Esophagus muscularis mucosa (tissue), 4 donors: ENCODE measurements at regions not wholly inside any gene's neighbourhood (a gene's known extent, or its start where the extent isn't known, plus 50 kb on each side); places are given as distances from the start of the nearest gene placed in this dataset.

Experiments
- DNase-seq: peaks from one replicate; pipeline ENCODE4 v3.0.0-alpha.2; 2017; ENCODE audit errors: extremely low spot score
- H3K27ac ChIP-seq, 4 donors: fragments of 200-600 bp; sonication (generic); replicated peaks in 1 of 4; 1 replicate in 3 of 4; 2 replicates in 1 of 4; pipeline ENCODE4 v1.5.1; 2016 to 2019; ENCODE audit warnings: mild to moderate bottlenecking in 1 of 4
- H3K27me3 ChIP-seq, 4 donors: fragments of 200-600 bp; sonication (generic); one replicate each; pipeline versions ENCODE4 v1.5.1 to v1.6.0; 2016 to 2019
- H3K36me3 ChIP-seq, 4 donors: fragments of 200-600 bp; sonication (generic); one replicate each; pipeline ENCODE4 v1.5.1; 2016 to 2019
- H3K4me1 ChIP-seq, 4 donors: fragments of 200-600 bp; sonication (generic); one replicate each; pipeline ENCODE4 v1.5.1; 2016 to 2019
- H3K4me3 ChIP-seq, 4 donors: fragments of 200-600 bp; sonication (generic); 1 replicate in 2 of 4; 2 replicates in 2 of 4; pipeline ENCODE4 v1.5.1; 2016 to 2019; ENCODE audit warnings: mild to moderate bottlenecking in 4 of 4, moderate library complexity in 1 of 4
- H3K9me3 ChIP-seq, 4 donors: fragments of 200-600 bp; sonication (generic); 1 replicate in 3 of 4; 2 replicates in 1 of 4; pipeline ENCODE4 v1.5.1; 2016 to 2019
- CTCF ChIP-seq, 3 experiments: fragments of 200-600 bp in 2 of 3; fragments of 450-650 bp in 1 of 3; sonication (generic) in 2 of 3; IDR thresholded peaks; one replicate each; pipeline ENCODE4 v1.5.1; 2017 to 2019; ENCODE audit warnings: antibody characterized with exemption in 3 of 3, mild to moderate bottlenecking in 2 of 3, moderate library complexity in 1 of 3
- EP300 ChIP-seq: sonication (generic); formaldehyde crosslinking; IDR thresholded peaks from one replicate; pipeline ENCODE4 v1.6.1; 2017; ENCODE audit warnings: antibody characterized with exemption
- POLR2A ChIP-seq: fragments of 450-650 bp; IDR thresholded peaks from one replicate; pipeline ENCODE4 v1.6.1; 2017; ENCODE audit warnings: antibody characterized with exemption, moderate library complexity, mild to moderate bottlenecking, low read depth
- POLR2AphosphoS5 ChIP-seq, 2 donors: sonication (generic); formaldehyde crosslinking; IDR thresholded peaks; one replicate each; pipeline ENCODE4 v1.6.1; 2017; ENCODE audit warnings: antibody characterized with exemption in 2 of 2
- whole genome bisulfite sequencing: methylation state at CpG from one replicate; pipeline ENCODE4 v1.1.5; 2018; 5-methylcytosine and 5-hydroxymethylcytosine counted together
- intact Hi-C: fragments of 100-400 bp; cut with DNase I; formaldehyde crosslinking; loops from one replicate; pipeline ENCODE4 v1.15.1; 2023

- Histone ChIP-seq H3K36me3 (no peaks in the 10 kb centered on the region), H3K27me3 (peaks cover 0 to 24% (median 0%) of the 10 kb centered on the region in 4 donors), H3K27ac (no peak overlapping the region), H3K4me1 (no peaks in the 10 kb centered on the region), H3K4me3 (no peak overlapping the region), H3K9me3 (peaks cover 0 to 5% (median 2%) of the 10 kb centered on the region in 4 donors)
- intact Hi-C loops, result no loop called here
- DNase-seq, result no peak
- WGBS, result 85% methylated on average over 3 of the region's 3 CpGs
- TF ChIP-seq EP300, result no peak
- TF ChIP-seq POLR2AphosphoS5 (IDR thresholded peaks at IDR 0.05), result no peak
- TF ChIP-seq POLR2A, result no peak
- no peak for TF ChIP-seq CTCF (IDR thresholded peaks at IDR 0.05)
Observed at GRCh38 chr7:155927905-155928304, 115.6 kb upstream of the SHH start.

- H3K4me3 ChIP-seq, result no peak overlapping the region
- 83% methylated on average over 14 of the region's 14 CpGs for WGBS
- peaks cover 0 to 5% (median 2%) of the 10 kb centered on the region in 4 donors for H3K9me3 ChIP-seq
- H3K27ac ChIP-seq, result no peak overlapping the region
- TF ChIP-seq POLR2A, result no peak
- no peak for TF ChIP-seq POLR2AphosphoS5 (IDR thresholded peaks at IDR 0.05)
- no peak for TF ChIP-seq CTCF (IDR thresholded peaks at IDR 0.05)
- no peak for TF ChIP-seq EP300
- no peaks in the 10 kb centered on the region for H3K36me3 ChIP-seq
- H3K27me3 ChIP-seq, result peaks cover 0 to 15% (median 0%) of the 10 kb centered on the region in 4 donors
- intact Hi-C loops, result no loop called here
- DNase-seq, result no peak
- H3K4me1 ChIP-seq, result no peaks in the 10 kb centered on the region
Observed at GRCh38 chr7:155925682-155926081, 113.4 kb upstream of the SHH start.

DNA sequence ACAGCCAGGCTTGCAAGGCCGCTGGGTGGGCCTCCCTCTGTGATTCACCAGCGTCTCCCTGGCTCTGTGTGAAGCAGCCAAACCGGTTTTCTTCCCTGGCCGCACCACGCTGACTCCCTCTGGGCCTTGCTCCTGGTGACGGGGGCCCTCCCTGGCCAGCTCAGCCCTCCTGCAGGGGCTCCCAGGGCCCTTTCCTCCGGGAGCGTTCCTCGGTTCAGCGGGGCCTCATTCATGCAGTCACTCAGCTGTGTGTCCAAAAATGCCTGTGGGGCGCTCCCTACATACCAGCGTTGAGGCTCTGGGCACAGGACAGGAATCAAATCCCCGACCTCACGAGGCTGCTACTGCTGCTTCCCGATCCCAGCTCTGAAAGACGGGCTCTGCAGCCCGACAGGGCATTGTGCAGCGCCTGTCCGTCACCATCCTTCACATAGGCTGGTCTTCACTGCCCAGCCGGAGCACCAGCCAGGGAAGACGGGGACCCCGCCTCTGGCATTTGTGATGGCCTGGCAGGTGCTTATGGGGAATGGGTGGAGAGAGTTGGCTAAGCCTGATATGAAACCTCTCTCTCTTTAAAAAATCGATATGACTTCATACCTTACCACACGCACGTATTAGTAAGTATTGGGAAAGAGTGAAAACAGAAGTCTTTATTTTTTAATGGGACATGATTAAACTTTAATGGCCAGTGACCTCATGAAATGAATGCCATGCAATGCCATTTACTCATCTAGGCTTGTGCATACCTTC is 110.0 kb upstream of the SHH start:
- Histone ChIP-seq H3K27ac (no peak overlapping the region), H3K36me3 (no peaks in the 10 kb centered on the region), H3K27me3 (no peaks in the 10 kb centered on the region), H3K4me1 (peaks cover 0 to 20% (median 15%) of the 10 kb centered on the region in 4 donors), H3K9me3 (no peaks in the 10 kb centered on the region), H3K4me3 (no peak overlapping the region)
- intact Hi-C loops, result no loop called here
- no peak for DNase-seq
- no peak for TF ChIP-seq POLR2AphosphoS5 (IDR thresholded peaks at IDR 0.05)
- TF ChIP-seq POLR2A, result no peak
- TF ChIP-seq CTCF (IDR thresholded peaks at IDR 0.05), result no peak
- TF ChIP-seq EP300, result no peak
- whole genome bisulfite sequencing, result 80% methylated on average over 13 of the region's 25 CpGs

DNA sequence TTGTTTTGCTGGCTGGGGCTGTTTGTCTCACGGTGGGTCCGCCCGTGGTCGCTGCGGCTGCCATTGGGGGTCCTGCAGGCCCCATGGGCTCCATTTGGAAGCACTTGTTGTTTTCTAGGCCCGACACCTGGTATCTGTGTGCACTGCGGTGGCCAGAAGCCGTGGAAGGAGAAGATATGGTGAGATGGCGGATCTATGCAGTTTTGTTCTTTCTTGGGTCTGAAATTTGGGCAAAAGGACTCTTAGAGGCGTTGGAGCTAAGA is 109.5 kb upstream of the SHH start:
- H3K4me3 ChIP-seq, result no peak overlapping the region
- TF ChIP-seq CTCF (IDR thresholded peaks at IDR 0.05) (no peak), POLR2AphosphoS5 (IDR thresholded peaks at IDR 0.05) (no peak), EP300 (no peak), POLR2A (no peak)
- WGBS, result 88% methylated on average over 10 of the region's 10 CpGs
- peaks cover 0 to 22% (median 17%) of the 10 kb centered on the region in 4 donors for H3K4me1 ChIP-seq
- no peak for DNase-seq
- no peaks in the 10 kb centered on the region for H3K9me3 ChIP-seq
- no peak overlapping the region for H3K27ac ChIP-seq
- no peaks in the 10 kb centered on the region for H3K36me3 ChIP-seq
- no peaks in the 10 kb centered on the region for H3K27me3 ChIP-seq
- intact Hi-C loops, result no loop called here
